ENCODE measurements at regions not wholly inside any gene's neighbourhood (a gene's known extent, or its start where the extent isn't known, plus 50 kb on each side); places are given as distances from the start of the nearest gene placed in this dataset.

- no peak for DNase-seq (ENCODE audit: low spot score)
These were observed 94.8 kb upstream of the CXCR4 start for GRCh38 chr2:136212426-136213378.

- no peak for DNase-seq (ENCODE audit: low spot score)
These were observed 93.8 kb upstream of the CXCR4 start for GRCh38 chr2:136211701-136212100.

GRCh38 chr2:136210822-136211221 lies 92.9 kb upstream of the CXCR4 start:
- DNase-seq (ENCODE audit: low spot score) = no peak

DNA sequence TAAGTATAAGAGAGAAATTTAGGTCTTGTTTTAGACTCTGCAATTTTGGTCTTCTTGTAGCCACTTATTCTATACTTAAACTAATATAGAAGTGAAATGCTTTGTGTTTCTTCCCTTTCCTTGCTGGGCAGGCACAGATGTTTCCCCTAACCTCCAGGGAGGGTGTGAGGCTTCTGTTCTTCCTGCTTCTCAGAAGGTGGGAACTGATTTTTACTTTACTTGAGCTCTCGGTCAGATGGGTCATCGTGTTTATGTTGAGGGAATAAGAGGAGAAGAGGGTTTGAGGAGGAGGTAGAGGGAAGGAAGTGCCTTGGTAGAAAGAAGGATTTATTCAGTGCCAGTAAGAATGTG lies 92.5 kb upstream of the CXCR4 start:
- no peak for DNase-seq (ENCODE audit: low spot score)

DNA sequence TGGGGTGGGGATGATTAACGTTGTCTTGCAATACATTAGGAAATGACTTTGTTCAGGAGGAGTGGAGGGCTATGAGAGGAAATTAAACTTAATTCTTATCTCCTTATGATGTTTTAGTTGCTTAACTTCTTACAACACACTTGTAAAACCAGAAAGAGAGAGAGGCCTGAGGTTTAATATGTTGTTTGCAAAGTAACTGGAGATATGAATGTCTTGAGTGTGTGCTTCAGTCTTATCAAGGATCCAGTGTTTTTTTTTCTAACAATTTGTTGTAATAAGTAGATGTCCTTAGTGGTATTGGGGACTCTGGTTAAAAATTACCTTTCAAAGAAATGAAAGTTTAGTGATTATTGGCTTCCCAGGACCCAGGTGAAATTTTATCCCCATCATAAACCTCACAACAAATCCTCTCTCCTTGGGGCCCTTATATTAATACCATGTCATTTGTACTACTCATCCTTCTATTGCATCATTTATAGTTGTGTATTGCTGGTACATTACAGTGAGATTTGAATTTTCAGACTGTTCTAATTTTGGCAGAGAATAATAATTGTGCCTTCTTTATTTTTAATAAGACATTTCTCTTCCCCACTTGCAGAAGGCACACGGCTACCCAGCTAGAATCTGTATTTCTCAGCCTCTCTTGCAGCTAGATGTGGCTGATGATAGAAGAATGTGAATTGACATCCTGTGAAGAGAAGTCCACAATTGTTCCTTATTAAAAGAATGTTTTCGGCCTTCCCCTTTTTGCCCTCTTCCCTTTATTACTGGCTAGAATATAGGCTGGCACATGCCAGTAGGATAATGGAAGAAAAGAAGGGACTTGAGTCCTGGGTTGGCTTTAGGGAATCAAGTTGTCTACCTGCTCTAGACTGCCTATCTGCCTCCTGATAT lies 91.9 kb upstream of the CXCR4 start:
- no peak for DNase-seq (ENCODE audit: low spot score)

DNA sequence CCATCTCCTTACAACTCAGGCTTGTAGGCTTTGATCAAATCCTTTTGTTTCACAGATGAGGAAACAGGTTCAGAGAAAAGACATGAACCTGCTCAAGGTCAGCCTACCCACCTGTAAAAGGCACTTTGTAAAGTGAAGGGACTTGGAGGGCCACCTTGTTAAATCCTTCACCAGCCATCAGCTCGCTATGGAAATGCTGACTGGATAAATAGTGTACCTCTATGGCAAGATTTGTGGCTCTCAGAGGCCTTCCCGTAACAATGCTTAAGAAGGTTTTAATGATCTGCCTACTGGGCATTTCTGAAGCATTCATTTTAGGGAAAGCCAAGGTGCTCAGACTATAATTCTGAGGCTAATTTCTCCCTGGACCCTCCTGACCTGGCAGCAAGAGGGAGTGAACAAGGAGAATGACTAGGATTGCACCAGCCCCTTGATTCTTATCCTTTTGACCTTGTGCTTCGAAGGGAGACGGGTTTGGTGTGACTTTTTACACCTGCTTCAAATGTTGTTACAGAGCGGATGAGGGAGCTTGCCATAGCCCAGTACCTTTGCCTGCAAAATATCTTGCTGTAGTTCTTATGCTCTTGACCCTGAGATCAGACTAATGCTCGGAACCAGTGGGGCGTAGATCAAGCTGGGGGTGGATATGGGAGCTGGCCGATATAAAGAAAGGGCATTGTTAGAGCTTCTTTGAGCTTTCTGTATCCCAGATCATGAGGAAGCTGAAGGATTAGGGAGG lies 90.9 kb upstream of the CXCR4 start:
- DNase-seq (ENCODE audit: low spot score) = no peak

DNA sequence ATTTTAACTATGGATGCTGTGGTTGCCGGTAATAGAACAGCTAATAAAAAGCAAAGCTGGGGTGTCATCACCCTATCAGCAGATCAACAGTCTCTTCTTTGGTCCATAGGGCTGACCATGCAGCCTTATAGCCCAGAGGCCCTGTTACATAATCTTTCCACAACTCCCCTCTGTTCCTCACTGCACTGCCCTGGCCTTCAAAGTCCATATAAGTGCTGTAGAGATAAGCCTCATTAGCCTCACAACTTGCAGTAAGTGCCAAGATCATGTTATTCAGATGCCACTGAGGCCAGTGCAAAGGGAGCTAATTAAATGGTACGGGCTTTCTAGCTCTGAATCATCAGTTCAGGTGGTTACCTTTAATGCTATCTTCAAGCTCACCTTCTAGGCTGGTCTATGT lies 89.7 kb upstream of the CXCR4 start:
- DNase-seq (ENCODE audit: low spot score) = no peak

- DNase-seq (ENCODE audit: low spot score) = no peak
These were observed 89.2 kb upstream of the CXCR4 start for GRCh38 chr2:136207030-136207623.

GRCh38 chr2:136206613-136207012 lies 88.7 kb upstream of the CXCR4 start:
- DNase-seq (ENCODE audit: low spot score) = no peak

DNA sequence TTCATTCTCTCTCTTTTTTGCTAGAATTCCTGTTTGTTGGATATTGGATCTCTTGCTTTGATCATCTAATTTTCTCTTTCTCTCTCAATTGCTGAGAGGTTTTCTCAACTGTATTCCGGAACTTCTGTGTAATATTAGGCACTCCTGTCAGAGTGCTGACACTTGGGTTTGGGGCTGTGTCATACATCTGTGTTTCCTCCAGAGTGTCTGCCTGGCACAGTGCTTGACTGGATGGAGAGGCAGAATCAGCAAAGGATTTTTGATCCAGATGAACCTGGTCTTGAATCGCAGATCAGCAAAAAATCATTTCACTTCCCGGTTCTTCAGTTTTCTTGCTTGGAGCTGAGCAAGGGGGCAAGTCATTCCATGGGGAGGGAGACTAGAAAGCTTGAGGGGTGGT lies 87.7 kb upstream of the CXCR4 start:
- no peak for DNase-seq (ENCODE audit: low spot score)

DNA sequence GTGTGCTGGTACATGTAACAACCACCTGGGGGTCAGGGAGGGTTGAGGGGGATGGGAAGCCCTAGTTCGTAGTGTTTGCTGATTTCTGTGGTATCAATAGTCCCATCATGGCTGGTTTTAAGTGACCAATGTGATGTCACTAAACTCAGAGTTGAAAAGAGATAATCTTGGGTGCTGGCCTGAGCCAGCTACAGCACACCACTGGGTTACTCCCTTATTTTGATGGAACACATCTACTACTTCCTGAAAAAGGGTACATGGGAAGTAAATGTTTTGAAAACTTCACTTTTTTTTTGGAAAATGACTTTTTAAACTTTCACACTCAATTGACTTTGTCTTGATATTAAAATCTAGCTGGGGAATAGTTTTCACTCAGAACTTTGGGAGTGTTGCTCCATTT lies 87.0 kb upstream of the CXCR4 start:
- no peak for DNase-seq (ENCODE audit: low spot score)

GRCh38 chr2:136195226-136195625 lies 77.3 kb upstream of the CXCR4 start:
- no peak for DNase-seq (ENCODE audit: low spot score)

GRCh38 chr2:136191041-136191440 lies 73.1 kb upstream of the CXCR4 start:
- no peak for DNase-seq (ENCODE audit: low spot score)

- no peak for DNase-seq (ENCODE audit: low spot score)
These were observed 71.4 kb upstream of the CXCR4 start for GRCh38 chr2:136189221-136189782.

GRCh38 chr2:136188086-136188485 lies 70.1 kb upstream of the CXCR4 start:
- DNase-seq (ENCODE audit: low spot score) = no peak

DNA sequence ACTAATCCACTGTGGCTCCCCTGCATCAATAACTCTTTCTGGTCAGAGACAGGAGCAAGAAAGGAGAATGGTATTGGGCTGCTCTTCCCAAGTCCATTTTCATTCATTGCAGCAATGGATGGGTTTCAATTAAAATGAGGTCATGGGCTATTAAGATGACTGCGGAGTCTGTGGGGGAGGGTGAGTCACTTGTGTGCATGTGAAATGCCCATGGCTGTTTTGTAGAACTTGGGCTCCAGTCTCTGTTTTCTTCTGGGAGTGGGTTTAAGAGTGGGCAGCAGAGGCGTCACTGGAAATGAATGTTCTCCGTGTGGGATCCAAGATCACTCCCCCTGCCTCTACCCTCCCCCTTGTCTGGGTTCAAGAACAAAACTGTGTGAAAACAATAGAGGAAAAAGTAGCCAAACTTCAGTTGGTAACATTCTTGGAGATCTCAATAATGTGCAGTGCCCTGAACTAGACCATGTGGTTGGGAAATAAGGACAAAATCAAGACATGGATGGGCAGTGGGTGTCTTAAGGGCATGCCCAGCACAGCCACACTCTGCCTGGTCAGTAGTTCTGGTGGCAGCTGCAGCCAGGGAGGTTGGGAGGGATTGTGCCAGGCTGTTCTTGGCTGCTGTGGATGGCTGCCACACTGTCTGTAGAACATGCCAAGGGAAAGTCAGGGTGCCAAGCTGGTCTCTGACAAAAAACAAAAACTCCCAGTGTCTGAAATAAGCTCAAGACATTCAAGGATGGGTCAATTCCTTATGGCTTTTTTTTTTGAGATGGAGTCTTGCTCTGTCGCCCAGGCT lies 68.2 kb upstream of the CXCR4 start:
- no peak for DNase-seq (ENCODE audit: low spot score)

- DNase-seq (ENCODE audit: low spot score) = no peak
These were observed 65.1 kb upstream of the CXCR4 start for GRCh38 chr2:136183097-136183496.

GRCh38 chr2:136182315-136182714 lies 64.4 kb upstream of the CXCR4 start:
- DNase-seq (ENCODE audit: low spot score) = no peak

DNA sequence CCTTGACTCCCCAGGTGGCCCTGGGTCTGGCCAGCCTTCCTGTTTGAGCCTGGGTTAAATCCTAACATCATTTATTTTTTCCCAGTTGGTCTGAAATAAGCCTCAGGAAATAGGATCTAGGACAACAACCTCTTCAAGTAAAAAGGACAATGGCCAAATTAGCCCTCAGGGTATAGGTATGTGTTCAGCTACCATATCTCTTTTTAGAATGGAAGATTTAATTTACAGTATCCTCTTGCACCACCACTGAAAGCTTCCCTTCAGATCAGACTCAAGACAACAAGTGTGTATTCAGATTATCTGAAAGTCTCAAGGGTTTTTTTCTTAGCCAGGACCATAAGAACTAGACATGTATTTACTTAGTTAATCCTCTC lies 61.6 kb upstream of the CXCR4 start:
- no peak for DNase-seq (ENCODE audit: low spot score)

DNA sequence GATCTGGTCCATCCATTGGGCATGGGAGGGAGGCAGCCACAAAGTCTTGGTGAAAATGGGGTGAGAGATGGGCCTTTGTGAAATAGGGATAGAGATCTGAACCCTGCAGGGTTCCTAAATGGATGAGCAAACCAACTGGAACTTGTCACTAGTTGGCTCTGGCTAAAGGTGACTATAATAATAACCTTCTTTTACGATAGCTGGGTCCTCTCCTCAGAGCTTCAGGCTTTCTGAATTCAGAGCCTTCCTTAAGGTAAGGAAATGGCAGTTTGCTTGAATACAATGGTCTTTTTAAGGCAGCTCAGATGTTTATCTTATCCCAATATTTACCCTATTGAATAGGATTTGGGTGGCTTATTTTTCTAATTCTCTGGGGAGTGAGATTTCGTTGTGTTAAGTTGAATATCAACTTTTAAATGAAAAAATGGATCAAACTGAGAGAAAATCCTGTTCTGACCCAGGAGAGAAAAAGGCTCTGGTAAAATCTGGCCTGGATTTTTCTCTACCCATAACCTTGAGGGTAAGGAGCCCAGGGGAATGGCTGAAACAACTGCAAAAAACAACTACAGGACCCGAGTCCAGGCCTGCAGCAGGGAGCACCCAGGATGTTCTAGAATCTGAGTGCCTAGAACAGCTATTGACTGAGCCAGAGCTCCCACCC lies 61.1 kb upstream of the CXCR4 start:
- DNase-seq (ENCODE audit: low spot score) = no peak

All from kidney capillary endothelial cell (primary cell).